GM18909 (cell line): ENCODE measurements at regions not wholly inside any gene's neighbourhood (a gene's known extent, or its start where the extent isn't known, plus 50 kb on each side); places are given as distances from the start of the nearest gene placed in this dataset.

Experiments
- ATAC-seq: cut with Tn5 transposase; IDR thresholded peaks from one replicate; pipeline ENCODE4 v1.9.1; 2021; ENCODE audit warnings: mild to moderate bottlenecking; ENCODE audit not compliant: unreplicated experiment, poor library complexity

DNA sequence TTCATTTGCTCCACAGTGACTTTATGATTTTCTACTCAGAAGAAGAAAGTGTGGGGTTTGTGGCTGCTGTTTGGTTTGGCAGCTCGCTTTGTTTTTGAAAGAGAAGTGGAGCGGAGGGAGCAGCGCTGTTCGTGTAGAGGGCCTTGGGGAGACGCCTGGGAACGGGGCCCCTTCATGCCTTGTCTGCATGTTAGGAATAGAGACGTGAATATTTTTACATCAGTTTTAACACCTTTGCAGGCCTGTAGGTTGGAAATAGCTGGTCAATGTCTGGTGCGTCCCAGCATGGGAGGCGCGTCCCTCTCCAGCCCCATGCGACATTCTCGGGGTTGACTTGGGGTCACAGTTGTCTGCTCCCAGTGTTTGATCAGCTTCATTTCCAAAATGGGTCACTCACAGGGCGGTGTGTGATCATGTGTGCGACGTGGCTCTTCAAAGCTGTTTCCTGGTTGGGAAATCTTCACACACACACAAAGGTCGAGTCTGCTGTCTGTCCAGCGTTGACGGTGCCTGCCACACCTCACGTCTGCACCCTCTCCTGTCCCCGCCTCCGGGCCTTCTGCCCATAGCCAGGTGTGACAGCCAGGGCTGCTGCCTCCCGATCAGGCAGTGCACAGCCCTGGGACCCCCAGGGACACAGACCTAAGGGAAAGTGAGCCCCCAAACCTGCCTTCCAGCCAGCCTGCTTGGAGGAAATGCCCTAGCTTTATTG lies 149.2 kb downstream of the PSMG1 start:
- no peak for ATAC-seq

DNA sequence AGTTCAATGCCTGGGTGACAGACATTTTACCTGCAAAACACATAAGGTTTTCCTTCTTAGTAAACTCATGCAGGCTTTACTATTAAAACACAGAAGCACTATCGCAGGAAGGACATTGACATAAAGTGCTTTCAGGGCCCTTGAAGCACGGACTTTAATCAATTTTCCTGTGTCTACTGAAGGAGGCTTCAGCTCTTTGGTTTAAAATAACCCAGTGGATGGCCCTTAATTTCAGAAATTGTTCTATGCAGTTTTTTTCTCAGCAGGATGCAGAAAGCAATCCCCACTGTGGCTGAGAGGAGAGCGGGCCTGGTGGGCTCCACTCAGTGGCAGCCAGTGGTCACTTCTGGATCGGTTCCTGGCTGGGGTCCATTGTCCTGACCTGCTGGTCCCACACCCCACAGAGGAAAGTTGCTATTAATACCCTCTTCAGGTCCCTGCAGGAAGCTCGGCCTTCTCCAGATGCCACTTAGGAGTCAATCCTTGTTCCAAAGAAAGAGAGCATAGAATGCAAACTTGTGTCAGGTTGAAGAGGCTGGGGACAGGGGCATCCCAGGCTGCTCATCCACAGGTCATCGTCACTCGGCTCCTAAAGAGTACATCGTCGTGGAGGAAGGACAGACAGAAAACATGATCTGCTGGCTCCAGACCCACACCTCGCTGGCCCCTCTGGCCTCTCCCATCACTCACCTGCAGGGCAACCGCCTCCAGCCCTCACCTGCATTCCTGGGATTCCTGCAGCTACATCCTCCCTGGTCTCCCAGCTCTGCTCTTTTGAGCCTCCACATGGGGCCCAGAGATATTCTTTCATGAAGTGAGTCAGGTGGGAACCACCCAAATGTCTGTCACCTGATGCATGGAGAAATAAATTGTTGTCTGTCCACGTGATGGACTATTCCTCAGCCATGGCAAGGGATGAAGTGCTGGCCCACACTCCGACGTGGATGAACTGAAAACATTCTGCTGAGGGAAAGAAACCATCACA lies 153.1 kb downstream of the PSMG1 start:
- ATAC-seq: no peak

DNA sequence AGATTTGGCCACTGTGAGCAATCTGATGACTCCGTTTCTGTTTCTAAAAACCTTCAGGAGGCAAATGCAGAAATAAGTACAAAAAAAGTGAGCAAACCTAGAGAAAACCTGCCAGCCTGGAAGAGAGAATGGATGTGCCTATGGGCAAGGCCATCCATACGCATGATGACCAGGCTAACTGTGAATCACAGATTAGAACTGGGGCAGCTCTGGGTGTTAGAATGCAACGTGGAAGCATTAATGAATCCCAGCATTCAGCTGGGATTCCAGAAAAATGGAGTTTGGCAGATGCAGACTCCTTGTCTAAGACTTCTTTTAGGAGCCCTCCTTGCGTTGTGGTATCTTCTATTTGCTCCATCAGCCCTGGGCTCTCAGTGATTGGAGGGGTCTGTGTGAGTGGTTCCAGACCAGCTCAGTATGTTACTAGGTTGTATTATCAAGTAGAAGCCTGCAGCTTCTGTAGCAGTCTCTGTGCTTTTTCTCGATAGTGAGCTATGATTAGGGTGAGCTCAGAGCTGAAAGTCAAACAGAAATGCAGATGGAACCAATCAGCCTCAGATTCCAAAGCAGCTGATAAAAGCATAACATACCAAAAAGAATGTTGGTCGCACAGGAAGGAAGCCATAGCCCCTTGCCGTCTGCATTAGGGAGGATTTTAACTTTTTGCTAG lies 154.0 kb downstream of the PSMG1 start:
- no peak for ATAC-seq

- ATAC-seq: no peak
These were observed 158.1 kb downstream of the PSMG1 start for GRCh38 chr21:39025198-39025597.

DNA sequence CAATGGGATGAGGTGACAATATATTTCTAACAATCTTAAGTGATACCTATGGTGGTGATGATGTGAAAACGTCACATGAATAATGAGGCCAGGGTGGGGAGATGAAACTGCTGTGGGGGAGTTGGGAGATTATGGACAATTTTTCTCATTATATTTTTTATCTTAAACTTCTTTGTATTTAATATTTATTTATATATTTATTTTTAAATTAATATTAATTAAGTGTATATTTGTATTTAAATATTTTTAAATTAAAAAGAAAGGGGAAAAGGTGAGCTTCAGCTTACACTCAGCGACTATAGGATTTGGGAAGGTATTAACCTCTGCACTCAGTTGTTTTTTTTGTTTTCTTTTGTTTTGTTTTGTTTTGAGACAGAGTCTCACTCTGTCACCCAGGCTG lies 158.7 kb downstream of the PSMG1 start:
- no peak for ATAC-seq

DNA sequence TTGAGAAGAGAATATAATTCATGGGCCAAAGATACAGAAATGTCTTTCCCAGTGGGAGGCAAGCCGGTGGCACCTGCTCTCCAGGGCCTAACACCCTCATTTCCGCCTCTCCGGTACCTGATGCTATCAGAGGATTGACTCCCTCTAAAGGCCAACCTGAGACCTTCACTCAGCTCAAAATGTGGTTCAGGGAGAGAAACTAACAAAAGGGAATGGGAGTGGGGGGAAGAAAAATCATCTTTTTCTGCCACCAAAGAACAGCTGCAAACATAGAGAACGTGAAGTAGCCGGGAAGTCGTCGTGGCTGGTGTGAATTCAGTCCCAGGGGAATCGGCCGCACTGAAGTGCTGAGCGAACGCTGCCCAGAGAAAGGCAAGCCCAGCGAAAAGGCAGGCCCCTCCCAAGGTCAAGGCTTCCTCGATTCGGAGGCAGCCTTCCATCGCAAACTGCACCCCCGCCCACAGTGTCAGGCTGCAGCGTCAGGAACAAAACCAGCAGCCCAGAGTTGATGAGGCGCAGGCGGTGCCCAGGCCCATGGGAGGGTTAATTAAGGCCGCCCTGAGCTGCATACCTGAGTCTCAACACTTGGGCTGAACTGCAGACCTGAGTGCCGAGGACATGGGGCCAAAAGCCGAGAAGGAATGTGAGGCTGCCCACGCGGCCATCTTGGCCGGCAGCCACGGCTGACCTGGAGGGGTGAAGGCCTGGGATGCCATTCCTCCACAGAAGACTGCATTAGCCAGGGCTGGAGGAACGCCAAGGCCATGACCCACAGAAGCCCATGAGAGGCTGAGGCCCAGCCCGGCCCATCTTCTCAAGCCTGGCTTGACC lies 160.2 kb downstream of the PSMG1 start:
- ATAC-seq: no peak

DNA sequence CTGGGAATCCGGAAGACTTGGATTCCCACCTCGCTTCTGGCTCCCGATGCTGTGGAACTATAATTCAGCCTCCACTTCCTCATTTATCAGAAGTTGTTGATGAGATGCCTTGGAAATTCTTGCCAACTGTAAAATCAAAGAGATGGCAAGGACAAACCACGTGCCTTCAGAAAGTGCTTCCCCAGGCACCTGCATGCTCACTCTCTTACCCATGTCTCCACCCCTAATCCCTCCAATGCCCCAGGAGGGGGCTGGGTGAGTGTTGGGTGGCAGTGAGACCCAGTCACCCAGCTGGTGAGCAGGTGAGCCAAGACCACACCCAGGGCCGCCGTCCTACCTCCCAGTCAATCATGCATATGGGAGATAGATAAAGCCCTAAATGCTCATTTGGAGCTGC lies 160.8 kb downstream of the PSMG1 start:
- ATAC-seq: no peak

- ATAC-seq: no peak
These were observed 161.2 kb downstream of the PSMG1 start for GRCh38 chr21:39022035-39022434.

DNA sequence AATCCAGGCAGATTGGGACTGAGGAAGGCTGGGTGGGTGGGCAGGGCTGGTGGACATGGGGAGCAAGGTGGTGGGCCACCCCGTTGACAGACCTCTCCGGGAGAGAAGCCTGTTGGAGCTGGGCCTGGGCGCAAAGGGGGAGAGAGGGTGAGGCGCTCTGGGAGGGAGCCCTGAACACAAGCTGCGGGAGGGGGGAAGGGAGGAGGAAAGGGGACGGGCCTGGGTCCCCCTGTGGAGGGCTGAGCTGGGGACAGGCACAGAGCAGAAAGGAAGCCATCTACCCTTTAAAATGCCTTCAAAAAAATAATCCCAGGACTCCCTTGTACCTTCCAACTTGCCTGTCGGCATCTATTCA lies 161.8 kb downstream of the PSMG1 start:
- ATAC-seq: no peak

DNA sequence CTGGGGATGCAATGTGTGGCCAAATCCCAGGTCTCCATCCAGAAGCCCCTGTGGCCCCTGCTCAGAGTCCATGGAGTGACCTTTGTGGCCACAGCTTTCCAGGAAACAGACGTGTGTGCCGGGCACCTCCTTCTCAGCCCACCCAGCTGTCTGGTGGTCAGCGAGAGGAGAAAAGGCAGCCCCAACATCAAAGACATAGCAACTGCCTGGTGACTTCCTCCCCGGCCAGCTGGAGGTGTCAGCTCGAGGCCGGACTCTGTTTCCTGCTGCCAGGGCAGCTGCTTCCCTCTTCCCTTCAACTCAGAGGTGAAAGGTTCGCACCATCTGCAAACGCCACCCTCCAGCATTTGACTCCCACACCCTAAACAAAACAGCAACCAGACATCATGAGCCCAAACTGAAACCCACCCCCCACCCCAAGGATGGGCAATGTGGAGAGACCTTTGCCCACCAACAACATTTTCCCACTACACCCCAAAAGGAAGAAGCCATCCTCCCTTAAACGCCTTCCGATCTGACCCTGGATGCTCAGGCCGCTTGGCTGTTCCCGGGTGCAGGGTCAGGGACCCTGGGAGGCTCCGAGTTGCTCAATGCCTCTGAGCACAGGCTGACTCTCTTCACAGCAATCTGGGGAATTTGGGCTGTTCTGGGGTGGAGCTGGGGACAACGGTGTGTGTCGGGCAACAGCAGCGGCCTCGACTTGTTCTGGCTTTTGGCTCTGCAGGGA lies 162.3 kb downstream of the PSMG1 start:
- no peak for ATAC-seq

DNA sequence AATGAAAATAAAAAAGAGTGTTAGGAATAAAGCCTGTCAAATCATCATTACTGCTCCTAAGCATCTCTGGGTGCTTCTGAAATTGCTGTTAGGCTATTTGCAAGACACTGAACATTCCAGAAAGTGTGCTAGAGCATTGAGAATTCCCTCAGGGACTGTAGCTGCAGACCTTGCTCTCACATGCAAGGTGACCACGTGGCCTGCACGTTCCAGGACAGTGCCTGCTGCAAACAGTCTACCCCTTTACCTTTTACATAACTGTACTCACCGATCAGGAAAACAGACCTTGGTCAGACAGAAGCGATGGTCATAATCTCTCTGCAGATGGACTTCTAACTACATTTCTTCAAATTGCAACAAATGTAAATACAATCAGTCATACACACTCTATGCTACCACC lies 164.5 kb downstream of the PSMG1 start:
- ATAC-seq: no peak

DNA sequence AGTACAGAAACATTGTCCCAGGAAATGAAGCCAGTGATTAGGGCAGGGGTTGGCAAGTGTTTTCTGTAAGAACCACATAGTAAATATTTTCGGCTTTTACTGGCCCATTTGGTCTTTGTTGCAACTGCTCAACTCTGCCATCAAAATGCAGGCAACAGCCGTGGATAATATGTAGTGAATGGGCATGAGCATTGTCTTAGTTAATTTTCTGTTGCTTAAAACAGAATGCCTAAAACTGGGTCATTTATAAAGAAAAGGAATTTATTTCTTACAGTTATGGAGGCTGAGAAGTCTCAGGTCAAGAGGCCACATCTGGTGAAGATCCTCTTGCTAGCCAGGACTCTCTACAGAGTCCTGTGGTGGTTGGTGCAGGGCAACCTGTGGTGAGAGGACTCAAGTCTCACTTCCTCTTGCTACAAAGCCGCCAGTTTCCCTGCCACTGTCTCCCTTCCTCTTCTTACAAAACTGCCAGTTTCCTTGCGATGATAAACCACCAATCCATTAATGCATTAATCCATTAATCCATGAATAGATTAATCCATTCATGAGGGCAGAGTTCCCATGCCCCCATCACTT lies 166.4 kb downstream of the PSMG1 start:
- ATAC-seq: peak; percentile 98

DNA sequence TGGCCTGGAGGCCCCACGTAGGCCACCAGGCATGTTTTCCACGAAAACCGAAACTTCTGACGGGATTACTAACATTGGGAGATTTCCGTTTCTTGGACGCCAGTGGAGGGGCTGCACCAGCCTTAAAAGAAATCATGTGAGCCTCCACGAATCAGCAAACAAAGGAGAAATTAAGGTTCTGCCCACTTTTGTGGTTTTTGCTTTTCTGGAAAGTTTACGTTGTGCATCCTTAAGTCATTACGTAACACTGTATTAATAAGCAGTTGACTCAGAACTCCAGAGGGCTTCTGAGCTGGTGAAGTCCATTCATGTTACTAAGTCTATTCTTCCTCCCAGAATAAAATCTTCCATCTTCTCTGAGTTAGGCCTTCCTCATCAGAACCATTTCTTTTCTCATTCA lies 168.5 kb downstream of the PSMG1 start:
- no peak for ATAC-seq

- ATAC-seq: no peak
These were observed 170.7 kb downstream of the PSMG1 start for GRCh38 chr21:39012326-39013230.

DNA sequence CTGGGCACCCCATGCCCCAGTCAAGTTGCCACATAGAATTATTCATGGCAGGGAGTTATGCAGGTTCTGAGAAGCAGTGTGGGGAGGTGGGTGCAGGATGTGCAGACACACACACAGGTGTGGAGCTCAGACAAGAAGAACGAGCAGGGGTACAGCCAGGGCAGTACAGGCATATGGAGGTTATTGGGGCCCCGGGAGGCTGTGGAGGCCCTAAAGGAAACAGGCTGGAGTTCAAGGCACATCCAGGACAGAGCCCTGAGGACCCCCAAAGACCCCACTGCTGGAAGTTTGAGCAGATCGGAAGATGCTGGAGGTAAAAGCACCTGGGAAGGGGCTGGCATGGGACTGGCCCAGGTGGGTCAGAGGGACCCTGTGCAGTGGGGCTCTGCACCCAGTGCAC lies 171.3 kb downstream of the PSMG1 start:
- ATAC-seq: no peak

DNA sequence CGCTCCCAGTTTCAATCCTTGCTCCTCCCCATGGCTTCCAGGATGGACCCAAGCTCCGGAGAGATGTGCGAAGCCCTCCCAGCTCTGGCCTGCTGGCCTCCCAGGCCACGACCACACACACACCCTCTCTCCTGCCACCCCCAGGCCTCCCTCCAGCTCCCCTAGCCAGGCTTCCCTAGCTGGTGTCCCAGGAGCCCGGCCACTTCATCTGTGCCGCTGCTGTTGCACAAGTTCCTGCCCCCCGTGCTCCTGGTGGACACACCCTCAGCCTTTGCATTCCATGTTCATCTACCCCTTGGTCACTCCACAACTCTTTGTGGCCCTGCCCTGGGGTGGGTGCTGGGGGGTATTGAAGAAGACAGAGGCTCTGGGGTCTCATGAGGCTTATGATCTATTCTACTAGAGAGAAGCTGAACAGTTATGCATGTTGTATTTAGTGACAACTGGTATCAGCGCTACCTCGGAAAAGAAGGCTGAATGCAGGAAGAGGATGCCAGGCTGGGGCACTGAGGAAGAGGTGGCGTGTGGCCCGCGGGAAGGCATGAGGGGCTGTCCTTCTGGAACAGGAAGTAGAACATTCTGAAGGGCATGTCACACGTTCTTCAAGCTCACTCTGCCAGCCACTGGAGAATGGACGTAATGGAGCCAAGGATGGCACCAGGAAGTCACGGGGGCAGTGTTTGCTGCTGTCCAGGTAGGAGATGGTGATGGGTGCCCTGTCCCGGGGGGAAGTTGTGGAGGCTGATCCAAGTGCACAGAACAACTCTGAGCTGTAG lies 172.4 kb downstream of the PSMG1 start:
- ATAC-seq: no peak

DNA sequence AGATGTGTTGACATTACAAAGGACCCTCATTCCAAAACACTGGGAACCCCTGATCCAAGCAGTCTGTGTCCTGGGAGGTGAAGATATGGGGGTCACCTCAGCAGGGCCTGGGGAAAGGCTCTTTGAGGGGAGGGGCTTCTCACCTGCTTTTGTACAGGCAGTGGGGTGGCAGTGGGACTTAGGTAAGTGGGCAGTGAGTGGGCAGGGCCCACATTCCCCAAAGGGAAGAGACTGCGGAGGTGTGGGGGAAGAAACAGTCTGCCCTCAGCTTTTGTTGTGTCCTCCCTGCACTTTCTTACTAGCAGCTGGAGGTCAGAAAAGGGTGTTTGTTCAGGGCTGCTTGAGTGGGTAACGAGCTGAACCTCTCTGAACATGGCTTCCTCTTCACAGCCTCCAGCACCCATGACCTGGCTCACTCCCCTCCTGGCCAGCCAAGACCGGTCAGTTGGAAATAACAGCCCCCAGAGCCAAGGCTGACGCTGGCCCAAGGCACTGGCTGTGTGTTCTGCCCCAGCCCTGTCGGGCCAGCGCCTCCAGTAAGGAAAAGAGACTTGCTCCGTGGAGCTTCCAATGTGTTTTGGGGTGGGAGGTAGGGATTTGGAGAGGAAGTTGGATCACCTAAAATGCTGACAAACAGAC lies 173.5 kb downstream of the PSMG1 start:
- ATAC-seq: no peak
